ENCODE measurements at regions not wholly inside any gene's neighbourhood (a gene's known extent, or its start where the extent isn't known, plus 50 kb on each side); places are given as distances from the start of the nearest gene placed in this dataset.
A peak's percentile ranks its signal among the peaks of the same experiment; 100 is the strongest.

GRCh38 chr3:22938739-22939138 lies 264.4 kb upstream of the UBE2E2 start:
- no peak overlapping the region for H3K4me3 ChIP-seq (ENCODE audit: low read depth, low read length)
- no peak for DNase-seq (ENCODE audit: low read depth)
- no peak for TF ChIP-seq CTCF (IDR thresholded peaks at IDR 0.05; ENCODE audit: control insufficient read depth, extremely low read depth, insufficient read depth)

GRCh38 chr3:22939349-22939748 lies 263.8 kb upstream of the UBE2E2 start:
- DNase-seq (ENCODE audit: low read depth): no peak
- no peak for TF ChIP-seq CTCF (IDR thresholded peaks at IDR 0.05; ENCODE audit: control insufficient read depth, extremely low read depth, insufficient read depth)

GRCh38 chr3:22940285-22940684 lies 262.8 kb upstream of the UBE2E2 start:
- H3K4me3 ChIP-seq (ENCODE audit: low read depth, low read length): no peak overlapping the region
- TF ChIP-seq CTCF (IDR thresholded peaks at IDR 0.05; ENCODE audit: control insufficient read depth, extremely low read depth, insufficient read depth): no peak
- DNase-seq (ENCODE audit: low read depth): no peak

More at GRCh38 chr3:22939349-22939748, 263.8 kb upstream of the UBE2E2 start:
- H3K4me3 ChIP-seq (ENCODE audit: low read depth, low read length): no peak overlapping the region

GRCh38 chr3:22942981-22943380 lies 260.1 kb upstream of the UBE2E2 start:
- no peak overlapping the region for H3K4me3 ChIP-seq (ENCODE audit: low read depth, low read length)
- no peak for TF ChIP-seq CTCF (IDR thresholded peaks at IDR 0.05; ENCODE audit: control insufficient read depth, extremely low read depth, insufficient read depth)
- DNase-seq (ENCODE audit: low read depth): no peak

- TF ChIP-seq CTCF (IDR thresholded peaks at IDR 0.05; ENCODE audit: control insufficient read depth, extremely low read depth, insufficient read depth): no peak
- peak; percentile 41 for DNase-seq (ENCODE audit: low read depth)
- no peak overlapping the region for H3K4me3 ChIP-seq (ENCODE audit: low read depth, low read length)
Observed at GRCh38 chr3:22947851-22948250, 255.3 kb upstream of the UBE2E2 start.

GRCh38 chr3:22951910-22952309 lies 251.2 kb upstream of the UBE2E2 start:
- H3K4me3 ChIP-seq (ENCODE audit: low read depth, low read length): no peak overlapping the region
- no peak for DNase-seq (ENCODE audit: low read depth)
- no peak for TF ChIP-seq CTCF (IDR thresholded peaks at IDR 0.05; ENCODE audit: control insufficient read depth, extremely low read depth, insufficient read depth)

- no peak for TF ChIP-seq CTCF (IDR thresholded peaks at IDR 0.05; ENCODE audit: control insufficient read depth, extremely low read depth, insufficient read depth)
- DNase-seq (ENCODE audit: low read depth): no peak
- H3K4me3 ChIP-seq (ENCODE audit: low read depth, low read length): no peak overlapping the region
Observed at GRCh38 chr3:22952860-22953259, 250.3 kb upstream of the UBE2E2 start.

Data from LNCaP clone FGC (cell line).